ENCODE measurements at regions not wholly inside any gene's neighbourhood (a gene's known extent, or its start where the extent isn't known, plus 50 kb on each side); places are given as distances from the start of the nearest gene placed in this dataset.

GRCh38 chr5:10849278-10849677, 88.2 kb upstream of the DAP start:
- no peak for TF ChIP-seq CTCF (IDR thresholded peaks at IDR 0.05)
- WGBS, 2 donors, result 59 to 69% methylated on average over 5 of the region's 5 CpGs

GRCh38 chr5:10844016-10844415, 83.0 kb upstream of the DAP start:
- Histone ChIP-seq H3K9me3 (peaks cover 0 to 14% (median 0%) of the 10 kb centered on the region in 11 donors), H3K27me3 (no peaks in the 10 kb centered on the region), H3K4me1 (no peaks in the 10 kb centered on the region), H3K4me3 (no peak overlapping the region), H3K27ac (no peak overlapping the region), H3K36me3 (no peaks in the 10 kb centered on the region)
- intact Hi-C loops (cut with DNase I), result no loop called here
- WGBS, 2 donors, result 77% methylated on average over 4 of the region's 4 CpGs
- no peak for TF ChIP-seq CTCF (IDR thresholded peaks at IDR 0.05)
- DNase-seq (no peak), ATAC-seq (no peak)

More at GRCh38 chr5:10849278-10849677, 88.2 kb upstream of the DAP start:
- Histone ChIP-seq H3K9me3 (peaks cover 0 to 10% (median 0%) of the 10 kb centered on the region in 11 donors), H3K27me3 (no peaks in the 10 kb centered on the region), H3K36me3 (no peaks in the 10 kb centered on the region), H3K4me1 (peaks cover 0 to 14% (median 0%) of the 10 kb centered on the region in 9 donors), H3K27ac (no peak overlapping the region), H3K4me3 (no peak overlapping the region)
- DNase-seq, result no peak
- intact Hi-C loops (cut with DNase I), result no loop called here
- no peak for ATAC-seq

GRCh38 chr5:10842823-10843222, 81.8 kb upstream of the DAP start:
- no peak for TF ChIP-seq CTCF (IDR thresholded peaks at IDR 0.05)
- no peak for DNase-seq
- Histone ChIP-seq H3K4me3 (no peak overlapping the region), H3K27me3 (no peaks in the 10 kb centered on the region), H3K9me3 (peaks cover 0 to 9% (median 0%) of the 10 kb centered on the region in 11 donors), H3K36me3 (no peaks in the 10 kb centered on the region), H3K27ac (no peak overlapping the region), H3K4me1 (no peaks in the 10 kb centered on the region)
- 83 to 91% methylated on average over 3 of the region's 3 CpGs for WGBS, 2 donors
- intact Hi-C loops (cut with DNase I), result no loop called here
- ATAC-seq, result no peak

GRCh38 chr5:10839916-10840599, 79.0 kb upstream of the DAP start:
- no peaks in the 10 kb centered on the region for H3K27me3 ChIP-seq
- no peaks in the 10 kb centered on the region for H3K4me1 ChIP-seq
- no peaks in the 10 kb centered on the region for H3K36me3 ChIP-seq
- no peak for ATAC-seq
- DNase-seq, result no peak
- H3K27ac ChIP-seq, result no peak overlapping the region
- 82 to 89% methylated on average over 3 of the region's 3 CpGs for WGBS, 2 donors
- intact Hi-C loops (cut with DNase I), result no loop called here
- TF ChIP-seq CTCF (IDR thresholded peaks at IDR 0.05), result no peak
- peaks cover 0 to 9% (median 0%) of the 10 kb centered on the region in 11 donors for H3K9me3 ChIP-seq
- no peak overlapping the region for H3K4me3 ChIP-seq

Data from heart right ventricle (tissue), 16 donors.